ENCODE measurements at regions not wholly inside any gene's neighbourhood (a gene's known extent, or its start where the extent isn't known, plus 50 kb on each side); places are given as distances from the start of the nearest gene placed in this dataset.

DNA sequence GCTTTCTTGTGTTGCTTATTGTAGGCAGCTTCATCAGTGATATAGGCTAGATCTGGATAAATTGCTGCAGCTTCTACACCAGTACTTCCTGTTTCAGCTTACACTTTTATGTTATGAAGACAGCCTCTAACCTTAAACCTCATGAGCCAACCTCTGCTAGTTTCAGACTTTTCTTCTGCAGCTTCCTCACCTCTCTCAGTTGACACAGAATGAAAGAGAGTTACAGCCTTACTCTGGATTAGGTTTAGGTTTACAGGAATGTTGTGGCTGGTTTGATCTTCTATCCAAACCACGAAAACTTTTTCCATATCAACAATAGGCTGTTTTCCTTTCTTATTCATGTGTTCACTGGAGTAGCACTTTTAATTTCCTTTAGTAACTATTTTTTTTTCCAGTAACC lies 76.9 kb upstream of the RNPC3 start:
- no peak for TF ChIP-seq JUNB (IDR thresholded peaks at IDR 0.05; ENCODE audit: unreplicated experiment)
- TF ChIP-seq, protein P1, sequence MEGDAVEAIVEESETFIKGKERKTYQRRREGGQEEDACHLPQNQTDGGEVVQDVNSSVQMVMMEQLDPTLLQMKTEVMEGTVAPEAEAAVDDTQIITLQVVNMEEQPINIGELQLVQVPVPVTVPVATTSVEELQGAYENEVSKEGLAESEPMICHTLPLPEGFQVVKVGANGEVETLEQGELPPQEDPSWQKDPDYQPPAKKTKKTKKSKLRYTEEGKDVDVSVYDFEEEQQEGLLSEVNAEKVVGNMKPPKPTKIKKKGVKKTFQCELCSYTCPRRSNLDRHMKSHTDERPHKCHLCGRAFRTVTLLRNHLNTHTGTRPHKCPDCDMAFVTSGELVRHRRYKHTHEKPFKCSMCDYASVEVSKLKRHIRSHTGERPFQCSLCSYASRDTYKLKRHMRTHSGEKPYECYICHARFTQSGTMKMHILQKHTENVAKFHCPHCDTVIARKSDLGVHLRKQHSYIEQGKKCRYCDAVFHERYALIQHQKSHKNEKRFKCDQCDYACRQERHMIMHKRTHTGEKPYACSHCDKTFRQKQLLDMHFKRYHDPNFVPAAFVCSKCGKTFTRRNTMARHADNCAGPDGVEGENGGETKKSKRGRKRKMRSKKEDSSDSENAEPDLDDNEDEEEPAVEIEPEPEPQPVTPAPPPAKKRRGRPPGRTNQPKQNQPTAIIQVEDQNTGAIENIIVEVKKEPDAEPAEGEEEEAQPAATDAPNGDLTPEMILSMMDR (conservative IDR thresholded peaks at IDR 0.05; ENCODE audit: low read depth in 2 of 2): no peak
- TF ChIP-seq EZH2phosphoT487 (IDR thresholded peaks at IDR 0.05; ENCODE audit: unreplicated experiment): no peak
- no peak for TF ChIP-seq EZH2 (IDR thresholded peaks at IDR 0.05; ENCODE audit: low read depth, unreplicated experiment)
- TF ChIP-seq, protein P2, sequence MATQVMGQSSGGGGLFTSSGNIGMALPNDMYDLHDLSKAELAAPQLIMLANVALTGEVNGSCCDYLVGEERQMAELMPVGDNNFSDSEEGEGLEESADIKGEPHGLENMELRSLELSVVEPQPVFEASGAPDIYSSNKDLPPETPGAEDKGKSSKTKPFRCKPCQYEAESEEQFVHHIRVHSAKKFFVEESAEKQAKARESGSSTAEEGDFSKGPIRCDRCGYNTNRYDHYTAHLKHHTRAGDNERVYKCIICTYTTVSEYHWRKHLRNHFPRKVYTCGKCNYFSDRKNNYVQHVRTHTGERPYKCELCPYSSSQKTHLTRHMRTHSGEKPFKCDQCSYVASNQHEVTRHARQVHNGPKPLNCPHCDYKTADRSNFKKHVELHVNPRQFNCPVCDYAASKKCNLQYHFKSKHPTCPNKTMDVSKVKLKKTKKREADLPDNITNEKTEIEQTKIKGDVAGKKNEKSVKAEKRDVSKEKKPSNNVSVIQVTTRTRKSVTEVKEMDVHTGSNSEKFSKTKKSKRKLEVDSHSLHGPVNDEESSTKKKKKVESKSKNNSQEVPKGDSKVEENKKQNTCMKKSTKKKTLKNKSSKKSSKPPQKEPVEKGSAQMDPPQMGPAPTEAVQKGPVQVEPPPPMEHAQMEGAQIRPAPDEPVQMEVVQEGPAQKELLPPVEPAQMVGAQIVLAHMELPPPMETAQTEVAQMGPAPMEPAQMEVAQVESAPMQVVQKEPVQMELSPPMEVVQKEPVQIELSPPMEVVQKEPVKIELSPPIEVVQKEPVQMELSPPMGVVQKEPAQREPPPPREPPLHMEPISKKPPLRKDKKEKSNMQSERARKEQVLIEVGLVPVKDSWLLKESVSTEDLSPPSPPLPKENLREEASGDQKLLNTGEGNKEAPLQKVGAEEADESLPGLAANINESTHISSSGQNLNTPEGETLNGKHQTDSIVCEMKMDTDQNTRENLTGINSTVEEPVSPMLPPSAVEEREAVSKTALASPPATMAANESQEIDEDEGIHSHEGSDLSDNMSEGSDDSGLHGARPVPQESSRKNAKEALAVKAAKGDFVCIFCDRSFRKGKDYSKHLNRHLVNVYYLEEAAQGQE (IDR thresholded peaks at IDR 0.05; ENCODE audit: unreplicated experiment): no peak
- TF ChIP-seq POLR2AphosphoS5 (IDR thresholded peaks at IDR 0.05; ENCODE audit: low read depth): no peak
